Muscle layer of duodenum (tissue), 2 donors: ENCODE measurements at regions not wholly inside any gene's neighbourhood (a gene's known extent, or its start where the extent isn't known, plus 50 kb on each side); places are given as distances from the start of the nearest gene placed in this dataset.

Experiments
- H3K27ac ChIP-seq: one replicate; pipeline ENCODE4 v1.7.0; 2013; ENCODE audit warnings: mild to moderate bottlenecking, low read length
- H3K27me3 ChIP-seq: one replicate; pipeline ENCODE4 v1.7.0; 2013; ENCODE audit warnings: low read depth, mild to moderate bottlenecking, control low read depth, low read length
- H3K36me3 ChIP-seq, 2 donors: one replicate each; pipeline ENCODE4 v1.7.0; 2013; ENCODE audit warnings: low read length in 2 of 2, control low read depth in 1 of 2, mild to moderate bottlenecking in 1 of 2; ENCODE audit not compliant: insufficient read depth in 2 of 2, control insufficient read depth in 1 of 2
- H3K4me1 ChIP-seq, 2 donors: one replicate each; pipeline ENCODE4 v1.7.0; 2013; ENCODE audit warnings: low read length in 2 of 2, mild to moderate bottlenecking in 2 of 2, control low read depth in 1 of 2, moderate library complexity in 1 of 2; ENCODE audit not compliant: insufficient read depth in 2 of 2, control insufficient read depth in 1 of 2
- H3K4me3 ChIP-seq, 2 donors: one replicate each; pipeline ENCODE4 v1.7.0; 2013; ENCODE audit warnings: low read length in 2 of 2, low read depth in 1 of 2, mild to moderate bottlenecking in 1 of 2
- H3K9me3 ChIP-seq, 2 donors: one replicate each; pipeline ENCODE4 v1.7.0; 2013; ENCODE audit warnings: low read length in 2 of 2, control low read depth in 1 of 2, mild to moderate bottlenecking in 1 of 2; ENCODE audit not compliant: control insufficient read depth in 1 of 2
- donor health status: healthy.

DNA sequence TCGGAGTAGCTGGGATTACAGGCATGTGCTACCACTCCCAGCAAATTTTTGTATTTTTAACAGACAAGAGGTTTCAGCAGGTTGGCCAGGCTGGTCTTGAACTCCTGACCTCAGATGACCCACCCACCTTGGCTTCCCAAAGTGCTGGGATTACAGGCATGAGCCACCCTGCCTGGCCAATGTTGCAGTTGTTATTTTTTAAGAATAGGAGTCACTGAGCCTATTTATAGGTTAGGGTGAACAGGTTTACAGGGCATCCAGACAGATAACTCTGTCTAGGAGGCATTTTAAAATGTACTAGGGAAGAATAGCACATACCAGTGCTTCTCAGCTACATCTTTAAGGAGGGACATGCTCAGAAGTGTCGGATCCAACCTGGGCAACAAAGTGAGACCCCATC, 60.1 kb upstream of the BNC2 start:
- H3K36me3 ChIP-seq: no peaks in the 10 kb centered on the region
- H3K9me3 ChIP-seq: no peaks in the 10 kb centered on the region
- H3K27ac ChIP-seq: no peak overlapping the region
- no peaks in the 10 kb centered on the region for H3K4me1 ChIP-seq
- no peaks in the 10 kb centered on the region for H3K27me3 ChIP-seq
- H3K4me3 ChIP-seq: no peak overlapping the region

DNA sequence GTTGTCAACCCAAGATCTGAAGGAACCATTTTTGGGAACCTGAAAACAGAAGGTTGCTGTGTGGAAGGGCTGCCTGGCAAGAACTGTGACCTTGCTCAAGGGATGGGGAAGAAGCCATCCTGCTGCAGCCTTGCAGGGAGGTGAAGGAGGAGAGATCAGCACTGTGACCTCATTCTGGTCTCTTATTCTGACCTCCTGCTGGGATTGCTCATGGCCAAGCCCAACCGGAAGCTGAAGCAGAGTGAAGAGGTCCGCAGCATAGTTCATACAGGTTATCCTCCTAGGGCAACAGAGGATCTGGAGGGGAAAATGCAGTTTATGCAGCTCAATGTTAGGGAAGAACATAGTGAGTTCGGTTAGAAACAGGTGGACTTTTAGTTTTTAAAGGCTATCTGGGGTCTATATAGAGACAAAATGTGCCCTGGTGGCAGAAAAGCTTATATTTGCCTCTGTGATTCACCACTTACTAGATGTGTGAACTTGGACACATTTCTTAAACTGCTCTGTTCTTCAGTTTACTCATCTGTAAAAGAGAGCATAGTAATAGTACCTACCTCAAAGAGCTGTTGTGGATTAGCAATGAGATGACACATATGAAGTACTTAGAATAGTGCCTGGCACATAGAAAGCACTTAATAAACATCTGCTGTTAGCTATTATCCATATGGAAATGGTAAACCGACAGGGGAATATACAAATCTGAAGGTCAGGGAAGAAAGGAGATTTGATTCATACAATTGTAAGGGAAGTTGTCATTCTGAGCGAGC, 57.9 kb upstream of the BNC2 start:
- H3K27me3 ChIP-seq: no peaks in the 10 kb centered on the region
- no peaks in the 10 kb centered on the region for H3K9me3 ChIP-seq
- H3K36me3 ChIP-seq: no peaks in the 10 kb centered on the region
- H3K4me3 ChIP-seq: no peak overlapping the region
- no peaks in the 10 kb centered on the region for H3K4me1 ChIP-seq
- H3K27ac ChIP-seq: no peak overlapping the region

DNA sequence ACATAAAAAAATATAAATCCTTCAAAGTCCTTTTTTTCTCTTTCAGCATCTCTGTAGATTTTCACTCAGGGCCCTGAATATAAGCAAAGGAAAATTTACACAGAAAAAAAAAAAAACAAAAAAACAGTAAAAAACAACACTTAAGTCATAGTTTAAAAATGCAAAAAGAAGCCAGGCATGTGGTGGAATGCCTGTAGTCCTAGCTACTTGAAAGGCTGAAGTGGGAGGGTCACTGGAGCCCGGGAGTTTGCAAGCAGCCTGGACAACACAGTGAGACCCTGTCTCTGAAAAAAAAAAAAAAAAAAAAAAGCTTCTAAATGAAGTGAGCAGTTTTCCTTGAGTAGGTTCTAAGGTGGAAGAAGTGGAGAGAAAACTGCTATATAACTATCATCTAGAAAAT, 55.0 kb upstream of the BNC2 start:
- H3K4me1 ChIP-seq: no peaks in the 10 kb centered on the region
- no peaks in the 10 kb centered on the region for H3K27me3 ChIP-seq
- H3K4me3 ChIP-seq: no peak overlapping the region
- no peaks in the 10 kb centered on the region for H3K9me3 ChIP-seq
- H3K27ac ChIP-seq: no peak overlapping the region
- H3K36me3 ChIP-seq: no peaks in the 10 kb centered on the region

GRCh38 chr9:16924311-16924915, 53.9 kb upstream of the BNC2 start:
- no peaks in the 10 kb centered on the region for H3K36me3 ChIP-seq
- no peaks in the 10 kb centered on the region for H3K9me3 ChIP-seq
- H3K27me3 ChIP-seq: no peaks in the 10 kb centered on the region
- H3K4me1 ChIP-seq: no peaks in the 10 kb centered on the region
- no peak overlapping the region for H3K4me3 ChIP-seq
- H3K27ac ChIP-seq: no peak overlapping the region

DNA sequence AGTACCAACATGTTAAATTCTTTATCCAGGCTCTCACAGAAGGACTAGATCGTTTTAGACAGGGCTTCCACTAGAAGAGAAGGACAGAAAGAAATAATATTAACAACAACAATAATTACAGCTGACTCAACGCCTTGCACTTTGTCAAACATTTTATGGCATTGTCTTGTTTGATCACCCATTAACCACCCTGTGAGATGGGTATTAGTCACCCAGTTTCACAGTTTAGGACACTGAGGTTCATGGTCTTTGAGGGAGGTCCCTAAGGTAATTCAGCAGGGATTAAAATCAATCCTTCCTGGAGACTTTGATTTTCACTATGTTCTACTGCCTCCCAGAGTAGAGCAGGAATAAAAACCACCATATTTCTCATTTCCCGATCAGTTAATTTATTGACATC, 51.4 kb upstream of the BNC2 start:
- Histone ChIP-seq H3K27me3 (no peaks in the 10 kb centered on the region), H3K4me1 (no peaks in the 10 kb centered on the region), H3K27ac (no peak overlapping the region), H3K4me3 (no peak overlapping the region), H3K9me3 (no peaks in the 10 kb centered on the region), H3K36me3 (no peaks in the 10 kb centered on the region)
